ENCODE measurements at regions not wholly inside any gene's neighbourhood (a gene's known extent, or its start where the extent isn't known, plus 50 kb on each side); places are given as distances from the start of the nearest gene placed in this dataset.

DNA sequence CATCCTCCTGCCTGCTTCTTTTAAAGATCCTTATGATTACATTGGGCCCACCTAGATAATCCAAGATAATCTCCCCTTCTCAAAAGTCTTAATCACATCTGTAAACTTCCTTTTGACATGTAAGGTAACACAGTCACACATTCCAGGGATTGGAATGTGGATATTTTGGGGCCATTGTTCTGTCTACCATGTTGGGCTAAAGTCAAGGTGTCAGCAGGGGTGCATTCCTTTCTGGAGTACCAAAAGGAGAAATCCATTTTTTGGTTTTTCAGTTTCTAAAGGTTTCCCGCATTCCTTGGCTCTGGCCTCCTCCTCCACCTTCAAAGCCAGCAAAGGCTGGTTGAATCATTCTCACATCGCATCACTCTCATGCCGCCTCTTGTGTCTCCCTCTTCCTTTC lies 197.6 kb upstream of the NFE2L3 start:
- DNase-seq: no peak

DNA sequence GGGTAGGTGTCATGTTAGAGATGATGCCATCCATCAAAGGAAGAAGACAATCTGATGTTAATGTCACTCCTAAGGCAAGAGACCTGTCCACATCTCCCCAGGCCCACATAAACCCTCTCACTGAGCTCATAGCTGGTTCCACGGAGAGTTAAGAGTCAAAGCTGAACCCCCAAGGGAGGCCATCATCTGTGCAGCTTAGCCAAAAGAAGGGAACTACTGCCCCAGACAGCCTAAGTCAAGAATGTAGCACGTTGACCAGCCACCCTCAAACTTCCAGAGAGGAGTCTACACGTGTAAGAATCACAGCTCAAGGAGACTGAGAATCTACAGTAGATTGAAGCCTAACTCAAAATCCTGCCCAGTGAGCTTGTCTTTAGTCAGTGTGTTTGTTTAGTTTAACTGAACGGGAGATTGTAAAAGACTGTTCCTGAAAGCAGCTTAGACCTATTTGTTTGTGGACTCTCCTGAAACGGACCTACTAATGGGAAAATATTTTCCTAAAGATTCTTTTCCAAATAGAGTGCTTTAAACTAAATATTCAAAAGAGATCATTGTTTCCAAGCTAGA lies 192.7 kb upstream of the NFE2L3 start:
- DNase-seq: no peak

DNA sequence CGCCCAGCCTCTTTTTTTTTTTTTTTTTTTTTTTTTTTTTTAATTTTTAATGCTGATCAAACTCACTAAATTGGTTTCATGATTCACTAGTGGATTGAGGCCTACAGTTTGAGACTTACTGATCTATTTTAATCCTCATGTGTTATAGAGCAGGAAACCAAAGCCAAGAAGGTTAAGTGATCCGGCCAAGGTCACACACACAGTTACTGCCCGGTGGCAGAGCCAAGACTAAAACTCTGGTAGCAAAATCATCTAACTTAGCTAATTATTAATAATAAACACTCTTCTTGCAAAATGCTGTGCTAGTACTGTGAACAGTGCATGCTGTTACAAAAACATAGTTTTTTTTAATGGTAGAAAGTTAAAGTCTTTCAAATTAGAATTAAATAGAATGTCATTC lies 188.3 kb upstream of the NFE2L3 start:
- DNase-seq: no peak

DNA sequence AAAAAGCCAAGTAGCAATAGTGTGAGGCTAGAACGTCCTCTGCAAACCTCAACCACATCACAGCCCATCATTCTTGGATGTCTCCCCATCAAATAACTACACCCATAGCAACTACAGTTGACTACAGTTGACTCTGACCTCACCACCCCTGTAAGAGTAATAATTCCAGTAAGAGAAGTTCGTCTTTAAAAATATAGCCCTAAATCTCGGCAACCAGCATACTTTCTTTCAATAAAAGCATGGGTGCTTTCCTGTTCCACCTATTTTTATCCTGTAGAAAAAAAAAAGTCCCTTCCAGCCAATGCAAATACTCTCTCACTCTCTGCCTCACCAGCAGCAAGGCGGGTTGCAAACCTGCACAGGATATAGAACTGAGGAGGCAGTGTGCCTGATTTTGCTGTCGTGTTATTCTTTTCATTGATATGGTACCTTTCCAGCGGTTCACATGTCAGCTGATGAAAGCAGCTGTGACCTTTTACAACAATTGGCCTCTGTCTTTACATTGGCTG lies 187.5 kb upstream of the NFE2L3 start:
- DNase-seq: no peak

DNA sequence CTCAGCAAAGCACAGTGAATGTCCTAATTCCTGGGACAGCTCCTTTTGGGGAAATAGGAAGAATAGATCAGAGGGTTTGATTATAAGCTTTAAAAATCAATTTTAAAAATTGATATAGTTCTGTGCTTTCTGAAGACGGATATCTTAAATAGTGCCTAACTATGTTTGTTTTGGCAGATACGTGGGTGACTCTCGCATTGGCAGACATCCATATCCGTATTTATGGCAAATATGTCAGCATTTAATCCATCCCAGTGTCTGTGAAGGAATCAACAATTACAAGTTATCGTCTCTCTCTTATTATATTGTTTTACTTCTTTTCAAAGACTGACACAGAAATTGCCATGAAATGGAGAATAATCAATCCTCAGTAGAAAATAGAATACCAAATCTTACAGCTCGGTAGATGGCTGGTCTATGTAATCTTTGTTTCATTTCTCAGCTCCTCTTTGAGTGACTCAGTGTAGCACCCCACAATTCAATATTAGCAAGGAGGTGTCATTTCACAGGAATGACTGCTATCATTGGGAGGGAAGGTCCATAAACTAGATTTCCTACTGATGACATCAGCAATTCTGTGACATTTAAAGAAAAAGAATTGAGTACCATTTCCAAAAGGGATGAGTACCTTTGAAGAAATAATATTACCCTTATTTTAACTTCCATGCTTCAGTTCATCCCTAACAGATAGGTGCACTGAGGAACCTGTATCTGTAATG lies 186.4 kb upstream of the NFE2L3 start:
- DNase-seq: no peak

DNA sequence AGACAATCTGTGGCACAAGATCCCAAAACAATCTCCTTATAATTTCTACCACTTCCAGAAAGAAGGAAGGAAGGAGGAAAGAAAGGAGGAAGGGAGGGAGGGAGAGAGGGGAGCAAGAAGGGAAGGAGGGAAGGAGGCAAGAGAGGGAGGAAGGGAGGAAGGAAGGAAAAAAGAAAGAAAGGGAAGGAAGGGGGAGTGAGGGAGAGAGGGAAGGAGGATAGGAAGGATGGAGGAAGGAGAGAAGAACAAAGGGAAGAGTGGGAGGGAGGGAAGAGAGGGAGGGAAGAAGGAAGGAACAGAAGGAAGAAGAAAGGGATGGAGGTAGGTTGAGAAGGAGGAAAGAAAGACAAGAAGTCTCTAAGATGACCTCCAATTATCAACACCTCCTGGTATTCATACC lies 185.5 kb upstream of the NFE2L3 start:
- DNase-seq: no peak

DNA sequence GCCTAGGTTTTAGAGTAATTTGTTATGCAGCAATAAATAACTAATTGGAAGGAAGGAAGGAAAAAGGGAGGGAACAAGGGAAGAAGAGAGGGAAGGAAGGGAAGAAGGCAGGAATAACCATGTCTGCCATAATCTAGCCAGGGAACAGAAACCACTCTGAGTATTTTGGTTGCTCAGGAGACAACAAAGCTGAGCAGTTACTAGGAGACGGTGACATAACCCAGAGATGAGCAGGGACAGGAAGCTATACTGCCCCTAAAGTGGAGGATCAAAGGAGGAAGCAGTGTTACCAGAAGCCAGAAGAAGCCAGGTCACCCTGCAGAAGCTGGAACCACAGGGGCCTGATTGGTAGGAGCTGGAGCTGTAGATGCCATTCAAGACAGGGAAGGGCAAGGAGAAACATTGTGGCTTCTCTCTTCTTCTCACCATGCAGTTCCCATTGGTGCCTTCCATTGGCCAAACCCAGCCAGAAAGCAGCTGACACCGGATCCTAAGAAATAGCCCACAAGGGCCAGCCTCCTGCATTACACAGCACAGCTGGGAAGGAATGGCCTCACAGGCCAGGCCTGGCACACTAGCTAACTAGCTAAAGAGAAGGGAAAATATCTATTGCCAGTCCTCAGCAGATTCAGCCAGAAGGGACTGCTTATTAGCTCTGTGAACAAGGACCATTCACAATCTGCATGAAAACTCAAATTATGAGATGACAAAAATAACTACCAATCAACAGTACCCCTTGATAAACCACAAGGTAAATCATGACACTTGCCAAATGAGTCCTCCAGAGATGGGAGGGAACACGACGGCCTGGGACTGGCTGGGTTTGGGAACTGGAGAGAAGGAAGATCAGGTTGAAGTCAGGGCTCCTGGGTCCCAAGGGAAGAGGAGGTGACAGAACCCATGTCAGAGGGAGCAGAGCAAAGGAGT lies 184.5 kb upstream of the NFE2L3 start:
- peak; percentile 45 for DNase-seq

DNA sequence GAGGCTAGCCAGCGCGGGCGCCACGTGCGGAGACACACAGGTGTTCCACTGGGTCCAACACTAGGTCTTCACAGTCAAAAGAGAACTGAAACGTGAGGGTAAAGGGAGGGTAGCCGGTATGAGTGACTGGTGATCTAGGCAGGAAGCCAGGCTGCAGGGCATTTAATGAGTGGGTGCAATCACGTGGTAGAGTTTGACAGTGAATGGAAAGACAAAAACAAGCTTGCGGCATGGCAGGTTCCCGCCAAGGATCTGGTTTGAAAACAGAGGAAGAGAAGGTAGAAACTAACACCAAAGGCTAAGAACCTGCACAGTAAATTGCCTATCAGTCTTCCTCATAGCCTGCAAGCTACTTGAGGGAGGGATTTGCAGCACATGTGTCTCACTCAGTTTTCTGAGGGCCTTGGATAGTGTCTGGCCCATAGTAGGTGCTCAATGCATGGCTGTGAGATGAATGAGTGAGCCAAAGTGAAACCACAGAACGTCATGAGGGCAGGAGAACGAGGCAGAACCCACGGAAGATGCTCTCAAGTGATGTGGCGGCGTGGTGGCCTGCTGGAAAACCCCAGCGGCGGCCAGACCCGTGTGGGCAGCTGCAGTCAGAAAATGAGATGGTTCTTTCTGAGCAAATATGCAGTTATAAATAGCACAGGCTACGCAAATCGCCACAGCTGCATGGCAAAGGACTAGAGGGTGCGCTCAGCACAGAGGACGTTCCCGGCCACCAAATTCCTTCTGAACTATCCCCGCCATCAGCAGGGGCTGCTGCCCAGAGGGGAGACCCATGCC lies 183.6 kb upstream of the NFE2L3 start:
- DNase-seq: peak; percentile 60

DNA sequence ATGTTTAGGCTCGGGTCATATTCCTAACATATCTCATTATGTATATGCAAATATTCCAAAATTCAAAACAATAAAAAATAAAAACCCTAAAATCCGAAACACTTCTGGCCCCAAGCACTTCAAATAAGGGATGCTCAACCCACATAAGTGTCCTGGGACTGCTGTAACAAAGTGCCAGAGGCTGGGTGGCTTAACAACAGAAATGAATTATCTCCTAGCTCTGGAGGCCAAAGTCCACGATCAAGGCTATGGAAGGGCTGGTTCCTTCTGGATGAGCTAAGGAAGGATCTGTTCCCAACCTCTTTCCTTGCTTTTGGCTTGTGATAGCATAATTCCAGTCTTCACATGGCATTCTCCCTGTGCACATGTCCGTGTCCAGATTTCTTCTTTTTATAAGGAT lies 181.6 kb upstream of the NFE2L3 start:
- DNase-seq: no peak

DNA sequence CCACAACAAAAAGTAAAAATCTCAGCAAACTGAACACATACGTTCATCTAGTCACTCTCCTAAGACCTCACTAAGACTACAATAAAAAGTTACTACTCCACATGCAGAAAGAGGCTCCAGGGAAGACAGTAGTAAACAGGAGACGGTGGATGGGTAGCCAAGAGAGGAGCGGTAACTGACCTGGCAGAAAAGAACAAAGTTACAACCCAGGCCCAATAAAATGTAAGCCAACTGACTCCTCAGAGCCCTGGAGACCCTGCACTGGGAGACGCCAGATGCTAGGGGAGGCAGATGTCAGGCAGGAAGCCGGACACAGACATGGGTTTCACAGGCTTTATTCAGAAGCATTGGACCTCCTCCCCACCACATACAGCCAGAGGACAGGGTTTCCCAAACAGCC lies 181.1 kb upstream of the NFE2L3 start:
- no peak for DNase-seq

DNA sequence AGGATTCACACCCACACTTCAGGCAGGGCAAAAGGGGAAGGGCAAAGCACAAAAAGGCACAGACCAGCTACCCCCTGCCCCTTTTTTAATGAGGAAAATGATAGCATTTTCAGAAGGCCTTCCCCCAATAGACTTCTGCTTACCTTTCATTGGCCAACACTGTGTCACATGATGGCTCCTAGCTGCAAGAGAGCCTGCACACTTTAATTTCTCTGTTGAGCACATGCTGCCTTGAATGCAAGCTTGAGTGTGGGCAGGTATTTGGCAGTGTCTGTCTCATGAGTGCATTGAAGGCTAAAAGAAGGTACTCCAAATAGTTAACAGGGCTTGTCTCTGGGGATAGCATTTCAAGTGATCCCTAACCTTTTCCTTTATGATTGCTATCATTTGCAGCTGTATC lies 175.4 kb upstream of the NFE2L3 start:
- DNase-seq: no peak

DNA sequence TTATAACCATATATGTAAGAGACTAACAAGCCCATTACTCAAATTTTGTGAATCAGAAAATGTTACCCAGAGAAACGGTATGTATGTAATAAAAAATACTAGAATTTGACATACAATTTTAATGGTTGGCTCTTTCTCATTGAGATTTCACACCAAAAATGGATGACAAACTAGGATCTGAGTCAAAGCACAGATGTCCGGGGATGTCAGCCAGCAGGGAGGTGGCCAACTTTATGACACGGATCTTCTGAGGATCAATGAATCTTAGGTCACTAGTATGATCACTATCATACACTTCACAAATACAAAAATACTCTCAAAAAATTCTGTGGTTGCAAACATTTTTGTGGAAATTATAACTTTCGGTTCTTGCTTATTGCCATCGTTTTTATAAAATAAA lies 173.5 kb upstream of the NFE2L3 start:
- DNase-seq: peak; percentile 40

DNA sequence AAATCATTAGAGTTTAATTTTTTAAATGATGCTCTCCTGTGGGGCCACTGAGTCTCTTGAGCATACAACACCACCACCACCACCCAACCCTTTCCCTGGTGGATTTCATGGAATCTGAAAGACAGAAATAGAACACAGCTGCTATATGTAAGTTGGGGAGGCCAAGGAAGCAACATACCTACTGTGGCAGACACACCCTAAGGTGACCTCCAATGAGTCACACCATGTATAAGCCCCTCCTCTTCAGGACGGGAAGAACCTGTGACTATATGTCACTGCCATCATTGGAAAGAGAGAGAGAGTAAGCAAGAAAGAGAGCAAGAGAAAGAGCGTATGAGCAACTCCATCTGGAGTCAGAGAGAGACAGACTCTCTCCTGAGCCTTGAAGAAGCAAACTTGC lies 172.4 kb upstream of the NFE2L3 start:
- DNase-seq: no peak

DNA sequence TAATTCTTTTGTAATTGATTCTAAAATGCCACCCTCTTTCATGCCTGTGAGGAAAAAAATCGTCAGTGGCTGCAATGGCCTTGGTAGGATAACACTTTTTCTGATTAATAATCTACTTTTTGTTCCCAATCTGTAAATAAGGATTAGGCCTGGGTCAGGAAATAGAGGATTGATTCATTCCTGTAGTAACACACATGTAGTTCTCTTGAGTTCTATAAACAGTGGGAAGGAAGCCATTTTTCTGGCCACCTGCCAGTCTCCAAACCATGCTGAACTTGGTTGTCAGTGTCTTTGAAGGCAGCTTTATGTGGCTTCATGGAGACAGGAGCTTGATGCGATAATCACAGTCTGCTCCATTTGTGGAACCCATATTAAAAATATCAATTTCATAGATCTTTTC lies 169.3 kb upstream of the NFE2L3 start:
- DNase-seq: no peak

DNA sequence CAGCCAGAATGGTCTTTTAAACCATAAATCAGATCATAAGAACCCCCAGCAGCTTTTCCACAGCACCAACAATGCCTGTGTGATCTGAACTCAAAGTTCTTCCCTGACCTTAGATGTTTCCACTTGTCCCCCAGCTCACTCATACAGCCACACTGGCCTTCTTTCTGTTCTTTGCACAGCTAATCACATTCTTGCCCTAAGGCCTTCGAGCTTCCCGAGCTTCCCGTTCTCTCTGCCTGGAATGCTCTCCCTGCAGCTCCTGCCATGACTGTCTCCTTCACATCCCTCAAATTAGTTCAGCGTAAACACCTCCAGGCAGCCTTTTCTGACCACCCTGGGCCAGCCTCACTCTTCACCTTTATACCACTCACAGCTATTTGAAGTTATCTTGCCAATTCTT lies 166.8 kb upstream of the NFE2L3 start:
- no peak for DNase-seq

DNA sequence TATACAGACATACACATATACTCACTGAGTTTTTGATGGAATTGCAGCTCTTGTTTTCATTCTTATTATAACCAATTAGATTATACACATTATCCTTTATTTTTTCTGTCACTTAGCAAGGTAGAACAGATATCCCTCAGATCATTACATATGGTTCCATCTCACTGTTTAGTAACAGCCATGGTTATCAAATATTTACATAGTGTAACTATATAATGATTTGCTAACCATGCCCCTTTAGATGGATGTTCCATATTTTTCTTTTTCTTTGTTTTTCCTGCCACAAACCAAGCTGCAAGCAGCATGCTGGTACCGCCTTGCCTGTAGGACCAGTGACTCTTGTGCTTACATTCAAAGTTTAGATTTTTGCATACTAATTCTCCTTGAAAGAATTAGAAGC lies 163.4 kb upstream of the NFE2L3 start:
- no peak for DNase-seq

DNA sequence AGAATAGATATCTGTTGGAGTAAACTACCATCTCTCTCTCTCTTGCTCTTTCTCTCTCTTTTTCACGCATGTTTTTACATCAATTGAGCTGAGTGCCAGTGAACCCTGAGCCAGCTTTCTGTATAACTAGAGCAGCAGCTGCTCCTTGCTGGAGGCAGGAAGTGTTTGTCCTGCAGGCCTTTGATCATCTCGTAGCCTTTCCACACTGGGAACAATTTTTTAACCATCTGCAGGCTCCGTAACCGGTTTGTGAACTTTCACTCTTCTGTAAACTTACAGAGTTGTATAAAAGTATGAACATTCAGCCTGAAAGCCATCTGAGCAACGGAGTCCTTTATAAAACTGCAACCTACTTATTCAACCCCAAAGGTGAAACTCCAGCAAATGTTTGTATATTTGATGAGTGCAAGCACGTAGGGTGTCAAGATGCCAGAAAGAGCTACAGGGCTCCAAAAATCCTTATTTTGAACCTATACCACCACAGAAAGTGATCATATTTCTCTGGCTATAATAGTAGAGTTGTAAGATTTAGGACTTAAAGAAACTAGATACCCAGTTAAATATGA lies 162.8 kb upstream of the NFE2L3 start:
- DNase-seq: peak; percentile 58

DNA sequence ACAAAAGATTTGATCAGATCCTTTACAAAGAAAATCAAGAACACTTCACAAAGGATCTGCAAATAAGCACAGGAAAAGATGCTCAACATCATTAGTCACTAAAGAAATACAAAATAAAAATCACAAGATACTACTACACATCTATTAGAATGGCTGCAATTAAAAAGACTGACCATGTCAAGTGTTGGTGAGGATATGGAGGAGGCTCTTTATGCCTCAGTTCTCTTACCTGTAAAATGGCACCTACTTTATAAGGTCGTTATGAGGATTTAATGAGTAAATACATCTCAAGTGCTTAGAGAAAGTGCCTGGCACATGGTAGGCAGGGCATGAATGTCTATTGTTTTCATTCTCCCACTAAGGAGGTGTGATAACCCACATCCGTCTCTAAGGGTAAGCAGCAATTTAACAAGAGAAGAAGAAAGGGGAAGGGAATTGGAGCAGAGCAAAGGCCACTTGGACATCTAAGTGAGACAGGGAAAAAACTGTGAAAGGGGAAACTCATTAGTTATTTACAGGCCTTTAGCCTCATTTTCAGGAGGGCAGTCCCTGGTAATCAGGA lies 157.5 kb upstream of the NFE2L3 start:
- no peak for DNase-seq

DNA sequence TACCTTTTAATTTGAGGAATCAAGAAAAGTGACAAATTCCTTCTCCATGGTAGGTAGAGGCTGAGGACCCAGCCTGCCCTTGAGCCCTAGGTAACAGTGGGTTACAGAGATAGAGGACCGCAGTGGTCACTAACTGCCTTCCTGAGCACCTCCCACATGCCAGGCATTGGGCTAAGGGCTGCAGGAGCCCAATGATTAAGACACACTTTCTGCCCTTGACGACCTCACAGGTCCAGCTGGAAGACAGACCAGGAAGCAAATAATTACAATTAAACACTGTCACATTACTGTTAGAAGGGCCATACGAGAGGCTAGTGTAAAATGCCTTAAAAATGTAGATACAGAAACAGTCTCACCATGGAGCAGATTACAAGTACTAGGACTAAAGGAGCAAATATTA lies 156.8 kb upstream of the NFE2L3 start:
- DNase-seq: no peak

DNA sequence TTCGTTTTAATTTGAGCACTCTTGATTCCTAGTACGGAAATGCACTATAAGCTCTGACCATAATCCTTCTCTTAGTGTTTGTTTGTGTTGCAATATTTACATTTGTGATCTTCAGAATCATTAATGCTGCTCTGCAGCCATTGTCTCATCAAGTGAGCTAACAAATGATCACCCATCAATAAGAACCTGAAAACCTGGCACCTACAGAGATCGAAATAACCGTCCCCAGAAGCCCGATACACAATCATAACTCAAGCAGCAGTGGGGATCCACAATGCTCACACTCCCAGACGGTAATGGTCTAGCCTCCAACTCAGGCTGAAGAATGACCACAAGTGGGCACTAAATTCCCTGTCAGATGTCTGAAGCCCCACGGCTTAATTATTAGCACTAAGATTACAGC lies 156.0 kb upstream of the NFE2L3 start:
- no peak for DNase-seq

DNA sequence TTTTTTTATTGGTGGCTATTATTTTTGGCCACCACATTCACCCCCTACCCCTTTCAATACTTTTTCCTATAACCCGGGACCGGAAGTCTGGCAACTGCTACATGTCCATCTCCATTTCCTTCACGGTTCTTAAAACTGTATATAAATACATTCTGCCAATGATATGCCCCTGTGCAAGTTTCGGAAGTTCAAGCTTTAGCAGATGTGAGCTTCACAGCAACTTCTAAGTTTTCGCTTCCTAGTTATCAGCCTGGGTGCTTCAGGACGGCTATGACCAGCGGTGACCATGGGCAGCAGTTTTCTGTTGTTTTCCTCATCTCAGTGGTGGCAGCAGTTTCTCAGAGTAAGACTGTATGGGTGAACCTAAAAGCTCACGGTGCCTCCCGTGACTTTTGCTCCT lies 153.5 kb upstream of the NFE2L3 start:
- DNase-seq: no peak

DNA sequence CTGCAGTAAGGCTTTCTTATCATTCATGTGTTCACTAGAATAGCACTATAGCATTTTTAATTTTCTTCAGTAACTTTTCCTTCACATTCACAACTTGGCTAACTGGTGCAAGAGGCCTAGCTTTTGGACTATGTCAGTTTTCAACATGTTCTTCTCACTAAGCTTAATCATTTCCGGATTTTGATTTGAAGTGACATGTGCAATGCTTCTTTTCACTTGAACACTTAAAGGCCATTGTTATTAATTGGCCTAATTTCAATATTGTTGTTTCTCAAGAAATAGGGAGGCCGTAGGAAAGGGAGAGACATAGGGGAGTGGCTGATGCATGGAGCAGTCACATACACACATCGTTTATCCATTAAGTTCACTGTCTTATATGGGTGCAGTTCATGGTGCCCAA lies 151.2 kb upstream of the NFE2L3 start:
- no peak for DNase-seq
